ENCODE measurements at regions not wholly inside any gene's neighbourhood (a gene's known extent, or its start where the extent isn't known, plus 50 kb on each side); places are given as distances from the start of the nearest gene placed in this dataset.

GRCh38 chr21:41631564-41632461 is 123.9 kb upstream of the TMPRSS2 start:
- DNase-seq (ENCODE audit: low spot score), result peak; percentile 42

- no peak for DNase-seq (ENCODE audit: low spot score)
These were observed 123.0 kb upstream of the TMPRSS2 start for GRCh38 chr21:41630917-41631316.

- no peak for DNase-seq (ENCODE audit: low spot score)
These were observed 122.3 kb upstream of the TMPRSS2 start for GRCh38 chr21:41630249-41630648.

GRCh38 chr21:41628256-41628655 is 120.3 kb upstream of the TMPRSS2 start:
- DNase-seq (ENCODE audit: low spot score), result no peak

GRCh38 chr21:41627428-41627827 is 119.5 kb upstream of the TMPRSS2 start:
- no peak for DNase-seq (ENCODE audit: low spot score)

GRCh38 chr21:41626021-41626420 is 118.1 kb upstream of the TMPRSS2 start:
- no peak for DNase-seq (ENCODE audit: low spot score)

GRCh38 chr21:41625428-41625827 is 117.5 kb upstream of the TMPRSS2 start:
- DNase-seq (ENCODE audit: low spot score), result no peak

GRCh38 chr21:41624674-41625310 is 116.8 kb upstream of the TMPRSS2 start:
- DNase-seq (ENCODE audit: low spot score), result no peak

GRCh38 chr21:41623945-41624344 is 116.0 kb upstream of the TMPRSS2 start:
- DNase-seq (ENCODE audit: low spot score), result no peak

GRCh38 chr21:41622831-41623548 is 115.0 kb upstream of the TMPRSS2 start:
- DNase-seq (ENCODE audit: low spot score), result no peak

- no peak for DNase-seq (ENCODE audit: low spot score)
These were observed 114.2 kb upstream of the TMPRSS2 start for GRCh38 chr21:41622201-41622600.

- no peak for DNase-seq (ENCODE audit: low spot score)
These were observed 113.6 kb upstream of the TMPRSS2 start for GRCh38 chr21:41621513-41621912.

- no peak for DNase-seq (ENCODE audit: low spot score)
These were observed 113.0 kb upstream of the TMPRSS2 start for GRCh38 chr21:41620982-41621381.

- DNase-seq (ENCODE audit: low spot score), result no peak
These were observed 112.6 kb upstream of the TMPRSS2 start for GRCh38 chr21:41620541-41620940.

GRCh38 chr21:41616031-41616591 is 108.2 kb upstream of the TMPRSS2 start:
- DNase-seq (ENCODE audit: low spot score), result no peak

- DNase-seq (ENCODE audit: low spot score), result no peak
These were observed 107.7 kb upstream of the TMPRSS2 start for GRCh38 chr21:41615613-41616012.

GRCh38 chr21:41614511-41614910 is 106.6 kb upstream of the TMPRSS2 start:
- no peak for DNase-seq (ENCODE audit: low spot score)

GRCh38 chr21:41613533-41613909 is 105.6 kb upstream of the TMPRSS2 start:
- DNase-seq (ENCODE audit: low spot score), result no peak

GRCh38 chr21:41612674-41613532 is 104.9 kb upstream of the TMPRSS2 start:
- DNase-seq (ENCODE audit: low spot score), result peak; percentile 85

- peak; percentile 70 for DNase-seq (ENCODE audit: low spot score)
These were observed 104.1 kb upstream of the TMPRSS2 start for GRCh38 chr21:41611966-41612606.

- no peak for DNase-seq (ENCODE audit: low spot score)
These were observed 103.5 kb upstream of the TMPRSS2 start for GRCh38 chr21:41611441-41611840.

Data from iPS-NIHi11 (cell line).